GM12878 (cell line): ENCODE measurements at regions not wholly inside any gene's neighbourhood (a gene's known extent, or its start where the extent isn't known, plus 50 kb on each side); places are given as distances from the start of the nearest gene placed in this dataset.

Experiments
- ATAC-seq: fragments of 200-7000 bp; cut with Tn5 transposase; 3 replicates; pipeline ENCODE4 v1.9.1; 2020; ENCODE audit warnings: mild to moderate bottlenecking, moderate library complexity
- BruUV-seq: library from RNA; stranded (reverse); fragments of 400-500 nt; replicated peaks from 2 replicates; lab custom pipeline; 2021; lab: Mats Ljungman, UMichigan
- CTCF ChIA-PET: fragments of 300-600 bp; sonication (Branson Sonifier 250); formaldehyde crosslinking; extraction: SDS; loops from one replicate; lab custom pipeline; 2021; ENCODE audit warnings: inconsistent platforms; lab: Yijun Ruan, JAX
- POLR2A ChIA-PET: fragments of 350-600 bp; formaldehyde crosslinking; extraction: SDS; loops from one replicate; lab custom pipeline; 2021; ENCODE audit warnings: inconsistent platforms; lab: Charles Lee
- RAD21 ChIA-PET: fragments of 300-600 bp; sonication (Branson Sonifier 250); formaldehyde crosslinking; loops from one replicate; lab custom pipeline; 2023; ENCODE audit warnings: antibody characterized with exemption; ENCODE audit not compliant: unreplicated experiment; lab: Charles Lee
- SMC1A ChIA-PET: fragments of 300-600 bp; sonication (Branson Sonifier 250); formaldehyde crosslinking; loops from one replicate; lab custom pipeline; 2023; ENCODE audit not compliant: unreplicated experiment, uncharacterized antibody; lab: Charles Lee
- DNase-seq: peaks from one replicate; pipeline ENCODE4 v3.0.0-alpha.2; 2011; ENCODE audit warnings: low read depth, low spot score
- FAIRE-seq: peaks from 3 replicates; lab custom pipeline; 2011; peaks lifted over from hg19 to GRCh38; lab: Jason Lieb, UNC
- H2AFZ ChIP-seq: 2 replicates; pipeline ENCODE4 v1.6.0; 2011; ENCODE audit warnings: low read depth, low read length, control low read depth; ENCODE audit not compliant: control insufficient read depth
- H3K27ac ChIP-seq: 2 replicates; pipeline ENCODE4 v1.5.1; 2011; ENCODE audit warnings: control low read depth; ENCODE audit not compliant: control insufficient read depth, insufficient read depth
- H3K27me3 ChIP-seq, 2 experiments: replicated peaks in 1 of 2; 2 replicates each; pipeline versions ENCODE4 v1.6.0 to v1.6.1; 2011; ENCODE audit warnings: low read length in 1 of 2; ENCODE audit not compliant: control insufficient read depth in 2 of 2, insufficient read depth in 2 of 2
- H3K36me3 ChIP-seq, 2 experiments: 2 replicates each; pipeline ENCODE4 v1.5.1; 2011; ENCODE audit warnings: low read length in 1 of 2; ENCODE audit not compliant: control insufficient read depth in 2 of 2, insufficient read depth in 2 of 2
- H3K4me1 ChIP-seq: 2 replicates; pipeline ENCODE4 v1.6.1; 2011; ENCODE audit warnings: mild to moderate bottlenecking, low read length, moderate library complexity, mixed read lengths; ENCODE audit not compliant: control insufficient read depth, insufficient read depth
- H3K4me2 ChIP-seq: 2 replicates; pipeline ENCODE4 v1.6.0; 2011; ENCODE audit warnings: control low read depth; ENCODE audit not compliant: control insufficient read depth, insufficient read depth
- H3K4me3 ChIP-seq: fragments of 200-600 bp; sonication (generic); 2 replicates; pipeline ENCODE4 v1.5.1; 2016
- H3K79me2 ChIP-seq: 2 replicates; pipeline ENCODE4 v1.6.0; 2011; ENCODE audit warnings: low read length; ENCODE audit not compliant: control insufficient read depth, insufficient read depth
- H3K9ac ChIP-seq: 2 replicates; pipeline ENCODE4 v1.8.0; 2011; ENCODE audit warnings: low read length, control low read depth, mixed read lengths; ENCODE audit not compliant: control insufficient read depth, insufficient read depth
- H3K9me3 ChIP-seq: replicated peaks from 3 replicates; pipeline ENCODE4 v1.5.1; 2011; ENCODE audit warnings: mild to moderate bottlenecking, low read length; ENCODE audit not compliant: control insufficient read depth, insufficient read depth
- H4K20me1 ChIP-seq: 2 replicates; pipeline ENCODE4 v1.6.0; 2011; ENCODE audit not compliant: control insufficient read depth, insufficient read depth
- BACH1 ChIP-seq: fragments of 450-650 bp; IDR thresholded peaks from 2 replicates; pipeline ENCODE4 v1.6.1; 2017; ENCODE audit warnings: mild to moderate bottlenecking, borderline replicate concordance
- BRCA1 ChIP-seq: IDR thresholded peaks from 2 replicates; pipeline ENCODE4 v1.6.1; 2011; ENCODE audit warnings: low read depth, low read length, improper control_type of control experiment
- CREM ChIP-seq: IDR thresholded peaks from 2 replicates; pipeline ENCODE4 v1.6.1; 2014; ENCODE audit warnings: antibody characterized with exemption, low read depth
- DPF2 ChIP-seq: fragments of 450-650 bp; IDR thresholded peaks from 2 replicates; pipeline ENCODE4 v1.6.1; 2017; ENCODE audit warnings: mild to moderate bottlenecking
- E4F1 ChIP-seq: fragments of 450-650 bp; IDR thresholded peaks from 2 replicates; pipeline ENCODE4 v1.6.1; 2018; ENCODE audit warnings: borderline replicate concordance, mild to moderate bottlenecking; ENCODE audit not compliant: partially characterized antibody
- FOS ChIP-seq: IDR thresholded peaks from 3 replicates; pipeline ENCODE4 v1.6.1; 2011; ENCODE audit warnings: borderline replicate concordance; ENCODE audit not compliant: insufficient read length; ENCODE audit errors: extremely low read depth
- IRF3 ChIP-seq: fragments of 450-650 bp; IDR thresholded peaks from 2 replicates; pipeline ENCODE4 v1.6.1; 2014; ENCODE audit warnings: mild to moderate bottlenecking
- IRF4 ChIP-seq: IDR thresholded peaks from 2 replicates; pipeline ENCODE4 v1.6.1; 2011; ENCODE audit warnings: low read depth, low read length
- NR2F1 ChIP-seq: fragments of 450-650 bp; conservative IDR thresholded peaks from 2 replicates; pipeline ENCODE4 v1.6.1; 2017; ENCODE audit warnings: mild to moderate bottlenecking
- PAX8 ChIP-seq: fragments of 450-650 bp; IDR thresholded peaks from 2 replicates; pipeline ENCODE4 v1.6.1; 2017; ENCODE audit warnings: mild to moderate bottlenecking, moderate library complexity
- POU2F2 ChIP-seq: IDR thresholded peaks from 3 replicates; pipeline ENCODE4 v1.6.1; 2011; ENCODE audit warnings: low read depth, mild to moderate bottlenecking, low read length, borderline replicate concordance
- SIN3A ChIP-seq: IDR thresholded peaks from 2 replicates; pipeline ENCODE4 v1.6.1; 2012; ENCODE audit warnings: low read depth, low read length, improper control_type of control experiment
- SKIL ChIP-seq: fragments of 450-650 bp; IDR thresholded peaks from 2 replicates; pipeline ENCODE4 v1.6.1; 2017; ENCODE audit warnings: mild to moderate bottlenecking, low read depth, inconsistent platforms; ENCODE audit not compliant: poor library complexity, severe bottlenecking
- ZNF217 ChIP-seq: fragments of 450-650 bp; IDR thresholded peaks from 2 replicates; pipeline ENCODE4 v1.6.1; 2017; ENCODE audit warnings: antibody characterized with exemption, mild to moderate bottlenecking
- ZNF384 ChIP-seq: IDR thresholded peaks from 2 replicates; pipeline ENCODE4 v1.6.1; 2012; ENCODE audit warnings: low read depth, mild to moderate bottlenecking, low read length, improper control_type of control experiment, borderline replicate concordance
- ZSCAN29 ChIP-seq: fragments of 450-650 bp; IDR thresholded peaks from 2 replicates; pipeline ENCODE4 v1.6.1; 2017; ENCODE audit warnings: mild to moderate bottlenecking, moderate library complexity
- WGBS: methylation state at CpG from one replicate; pipeline ENCODE4 v1.1.6; 2016; ENCODE audit warnings: low lambda C conversion rate; ENCODE audit not compliant: insufficient replicate concordance, insufficient coverage; ENCODE audit errors: missing lambda C conversion rate; 5-methylcytosine and 5-hydroxymethylcytosine counted together
- in situ Hi-C: fragments of 300-500 bp; cut with MboI; formaldehyde crosslinking; loops from 9 replicates; pipeline ENCODE4 v1.14.3; 2018; ENCODE audit warnings: mixed read lengths
- intact Hi-C: fragments of 100-400 bp; cut with micrococcal nuclease; formaldehyde crosslinking; loops from one replicate; pipeline ENCODE4 v1.14.2; 2022; ENCODE audit not compliant: unreplicated experiment

- no peaks in the 10 kb centered on the region for H3K4me1 ChIP-seq
- TF ChIP-seq IRF4 (no peak), BRCA1 (no peak), POU2F2 (no peak), CREM (no peak), DPF2 (no peak), PAX8 (no peak), ZNF217 (no peak)
- H3K4me3 ChIP-seq = no peak overlapping the region
- H4K20me1 ChIP-seq = no peaks in the 10 kb centered on the region
- ATAC-seq (no peak), DNase-seq (no peak), FAIRE-seq (no peak)
- WGBS = 15% methylated on average over 5 of the region's 5 CpGs
- no peaks in the 10 kb centered on the region for H3K27me3 ChIP-seq
- no peaks in the 10 kb centered on the region for H3K79me2 ChIP-seq
- intact Hi-C loops = no loop called here
- no peak overlapping the region for H2AFZ ChIP-seq
- no peaks in the 10 kb centered on the region for H3K36me3 ChIP-seq
- ChIA-PET RAD21 (no interaction called here), SMC1A (no interaction called here), POLR2A (no interaction called here), CTCF (no interaction called here)
- H3K27ac ChIP-seq = no peak overlapping the region
- H3K4me2 ChIP-seq = no peak overlapping the region
- in situ Hi-C loops = no loop called here
- H3K9me3 ChIP-seq = no peaks in the 10 kb centered on the region
- H3K9ac ChIP-seq = no peak overlapping the region
- BruUV-seq = no TSS peak
These were observed 57.9 kb upstream of the DOCK9 start for GRCh38 chr13:99035715-99036114.

- no peak for ATAC-seq
- Histone ChIP-seq H3K27me3 (no peaks in the 10 kb centered on the region), H3K9ac (no peak overlapping the region), H2AFZ (no peak overlapping the region), H4K20me1 (no peaks in the 10 kb centered on the region), H3K36me3 (no peaks in the 10 kb centered on the region), H3K4me3 (no peak overlapping the region), H3K9me3 (no peaks in the 10 kb centered on the region), H3K27ac (no peak overlapping the region), H3K4me1 (peaks cover 8% of the 10 kb centered on the region), H3K4me2 (no peak overlapping the region), H3K79me2 (no peaks in the 10 kb centered on the region)
- ChIA-PET RAD21 (no interaction called here), CTCF (no interaction called here), SMC1A (no interaction called here), POLR2A (no interaction called here)
- intact Hi-C loops = no loop called here
- DNase-seq = no peak
- FAIRE-seq = no peak
- 46% methylated on average over 2 of the region's 2 CpGs for WGBS
- no TSS peak for BruUV-seq
- in situ Hi-C loops = no loop called here
- no peak for TF ChIP-seq E4F1
- no peak for TF ChIP-seq BACH1
- TF ChIP-seq FOS = no peak
- no peak for TF ChIP-seq SKIL
- TF ChIP-seq ZNF384 = no peak
- no peak for TF ChIP-seq IRF3
- no peak for TF ChIP-seq NR2F1
- no peak for TF ChIP-seq ZSCAN29
- no peak for TF ChIP-seq SIN3A
These were observed 59.9 kb upstream of the DOCK9 start for GRCh38 chr13:99037756-99038155.
